Activated T-cell treated with anti-CD3 and anti-CD28 coated beads, Interleukin-2, amount 50 U/mL, for 72 hours (primary cell): ENCODE measurements at regions not wholly inside any gene's neighbourhood (a gene's known extent, or its start where the extent isn't known, plus 50 kb on each side); places are given as distances from the start of the nearest gene placed in this dataset.

ENCODE experiments used
- ATAC-seq, 2 donors: fragments of 150-1000 bp; cut with Tn5 transposase; replicated peaks in 1 of 2; 2 replicates each; pipeline ENCODE4 v1.10.0; 2021; ENCODE audit warnings: moderate library complexity in 2 of 2, mild to moderate bottlenecking in 1 of 2
- DNase-seq, 2 donors: peaks; one replicate each; pipeline ENCODE4 v3.0.0; 2021 to 2022; ENCODE audit warnings: mixed read lengths in 1 of 2
- H3K27ac Mint-ChIP-seq: one replicate; pipeline ENCODE4 v1.8.0; 2022; ENCODE audit warnings: mild to moderate bottlenecking, moderate library complexity, mixed read lengths
- H3K27me3 Mint-ChIP-seq: one replicate; pipeline ENCODE4 v1.8.0; 2022; ENCODE audit warnings: low read depth, mixed read lengths
- H3K36me3 Mint-ChIP-seq, 2 donors: one replicate each; pipeline ENCODE4 v1.8.0; 2022; ENCODE audit warnings: mixed read lengths in 2 of 2, mild to moderate bottlenecking in 1 of 2; ENCODE audit not compliant: insufficient read depth in 2 of 2
- H3K4me1 Mint-ChIP-seq: one replicate; pipeline ENCODE4 v1.8.0; 2022; ENCODE audit warnings: low read depth, mixed read lengths
- H3K4me3 Mint-ChIP-seq, 2 donors: one replicate each; pipeline ENCODE4 v1.8.0; 2022; ENCODE audit warnings: mild to moderate bottlenecking in 2 of 2, mixed read lengths in 2 of 2, moderate library complexity in 2 of 2
- H3K9me3 Mint-ChIP-seq, 2 donors: one replicate each; pipeline ENCODE4 v1.8.0; 2022; ENCODE audit warnings: mixed read lengths in 2 of 2

DNA sequence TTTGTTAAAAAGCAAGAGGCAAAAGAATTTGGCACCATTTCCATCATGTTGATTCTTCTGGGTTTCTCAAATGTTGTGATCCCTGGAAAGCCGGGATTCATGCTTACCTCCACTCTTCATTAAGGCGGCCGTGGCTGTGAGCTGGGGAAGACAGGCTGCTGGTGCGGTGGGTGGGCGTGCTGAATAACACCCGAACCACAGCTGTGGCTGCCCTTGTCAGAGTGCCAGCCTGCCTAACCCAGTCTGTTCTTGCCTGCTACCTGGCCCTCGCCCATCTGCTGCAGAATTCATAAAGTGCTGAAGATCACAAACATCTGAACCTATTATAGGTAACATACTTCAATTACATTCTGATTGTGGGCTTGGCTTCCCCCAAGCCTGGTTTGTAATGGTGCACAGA lies 95.8 kb upstream of the RCN1 start:
- no peaks in the 10 kb centered on the region for H3K9me3 Mint-ChIP-seq
- H3K27ac Mint-ChIP-seq: peak overlapping the region; percentile 71
- H3K27me3 Mint-ChIP-seq: peaks cover 6% of the 10 kb centered on the region
- H3K4me3 Mint-ChIP-seq: peak overlapping the region in 1 of 2 donors; percentile 73
- H3K36me3 Mint-ChIP-seq: no peaks in the 10 kb centered on the region
- ATAC-seq (no peak), DNase-seq (no peak)
- H3K4me1 Mint-ChIP-seq: peaks cover 15% of the 10 kb centered on the region

DNA sequence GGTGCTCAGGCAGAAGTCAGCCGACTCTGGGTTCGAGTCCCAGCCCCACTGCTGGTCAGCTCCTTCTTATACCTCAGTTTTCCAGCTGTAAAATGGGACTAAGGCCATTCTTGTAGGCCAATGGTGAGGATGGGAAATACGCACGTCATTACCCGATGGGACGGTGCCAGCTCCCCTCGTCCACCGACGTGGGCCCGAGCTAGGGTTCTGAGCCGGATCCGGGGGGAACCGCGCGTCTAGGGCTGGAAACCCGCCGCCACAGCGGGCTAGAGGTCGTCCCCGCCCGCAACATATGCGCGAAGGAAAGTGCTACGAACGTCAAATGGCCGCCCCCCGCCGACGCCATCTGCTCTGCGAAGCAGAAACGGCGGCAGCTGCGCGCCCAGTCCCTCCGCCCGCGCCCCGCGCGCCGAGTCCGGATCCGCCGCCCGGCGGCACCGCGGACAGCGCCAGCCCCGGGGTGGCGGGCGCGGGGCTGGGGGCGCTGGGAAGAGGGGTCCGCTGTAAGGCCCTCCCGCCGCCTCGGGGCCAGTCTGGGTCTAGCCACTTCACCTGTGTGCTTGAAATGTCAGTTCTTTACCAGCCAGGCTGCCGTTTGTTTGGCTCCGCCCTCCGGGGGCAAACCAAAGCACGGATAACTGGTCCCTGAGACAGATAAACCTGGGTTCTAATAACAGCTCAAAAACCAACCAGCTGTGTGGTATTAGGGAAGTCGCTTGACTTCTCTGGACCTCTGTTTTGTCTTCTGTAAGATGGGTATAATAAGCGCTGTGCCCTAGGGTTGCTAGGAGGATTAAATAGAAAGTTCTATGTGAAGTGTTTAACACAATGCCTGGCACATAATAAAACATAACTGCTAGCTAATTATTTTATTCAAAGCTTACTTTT lies 103.5 kb upstream of the RCN1 start:
- peaks cover 43% of the 10 kb centered on the region for H3K27me3 Mint-ChIP-seq
- no peaks in the 10 kb centered on the region for H3K36me3 Mint-ChIP-seq
- H3K9me3 Mint-ChIP-seq: no peaks in the 10 kb centered on the region
- no peak overlapping the region for H3K27ac Mint-ChIP-seq
- DNase-seq: no peak
- no peak for ATAC-seq
- H3K4me1 Mint-ChIP-seq: no peaks in the 10 kb centered on the region
- peak overlapping the region; percentile 27 to 32 for H3K4me3 Mint-ChIP-seq

DNA sequence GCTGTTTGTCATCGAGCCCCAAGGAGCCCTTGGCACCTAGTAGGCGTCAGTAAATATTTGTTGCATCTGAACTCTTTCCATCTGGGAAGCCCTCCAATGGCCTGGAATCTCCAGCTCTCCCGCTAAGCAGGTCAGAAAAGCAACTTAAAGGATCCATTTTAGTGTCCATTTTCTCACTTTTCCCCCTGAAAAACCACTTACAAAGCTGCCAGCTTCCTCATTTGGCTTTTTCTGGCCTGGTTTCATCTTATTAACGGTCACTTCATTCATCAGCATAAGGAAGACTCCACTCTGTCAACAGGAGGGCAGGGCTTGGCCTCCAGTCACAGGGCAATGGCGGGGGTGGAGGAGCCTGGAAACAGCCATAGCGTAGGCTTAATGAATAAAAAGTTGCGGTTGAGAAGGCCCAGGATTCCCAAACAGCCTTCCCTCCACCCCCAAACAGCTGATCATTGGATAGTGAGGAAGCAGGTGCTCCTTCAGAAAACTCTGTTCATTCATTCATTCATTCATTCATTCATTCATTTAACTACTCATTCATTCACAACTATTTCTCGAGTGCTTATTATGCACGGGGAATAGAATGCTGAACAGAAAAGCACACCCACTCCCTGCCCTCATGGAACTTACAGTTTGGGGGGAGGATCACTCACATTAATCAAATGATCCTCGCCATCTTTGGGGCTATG lies 104.5 kb upstream of the RCN1 start:
- Mint-ChIP-seq H3K27me3 (peaks cover 47% of the 10 kb centered on the region), H3K9me3 (no peaks in the 10 kb centered on the region), H3K36me3 (no peaks in the 10 kb centered on the region), H3K27ac (no peak overlapping the region), H3K4me3 (no peak overlapping the region), H3K4me1 (no peaks in the 10 kb centered on the region)
- ATAC-seq: no peak
- no peak for DNase-seq

DNA sequence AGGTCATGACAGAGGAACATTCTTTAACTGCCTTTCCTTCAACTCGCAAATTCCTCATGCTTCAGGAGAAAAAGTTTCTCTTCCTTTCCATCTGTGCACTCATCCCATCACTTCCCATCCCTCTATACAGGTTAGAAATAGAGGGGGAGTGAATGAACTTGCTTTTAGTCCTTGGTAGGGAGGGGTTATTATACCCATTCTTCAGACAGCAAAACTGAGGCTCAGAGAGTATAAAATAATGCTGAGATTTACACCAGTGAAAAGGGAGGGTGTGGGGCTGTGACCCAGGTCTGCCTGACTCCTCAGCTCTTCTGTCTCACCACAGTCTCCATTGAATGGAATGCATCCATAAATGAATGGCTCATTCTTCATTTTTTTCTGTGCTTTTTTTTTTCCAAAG lies 109.4 kb upstream of the RCN1 start:
- peaks cover 3 to 4% of the 10 kb centered on the region in 2 donors for H3K9me3 Mint-ChIP-seq

DNA sequence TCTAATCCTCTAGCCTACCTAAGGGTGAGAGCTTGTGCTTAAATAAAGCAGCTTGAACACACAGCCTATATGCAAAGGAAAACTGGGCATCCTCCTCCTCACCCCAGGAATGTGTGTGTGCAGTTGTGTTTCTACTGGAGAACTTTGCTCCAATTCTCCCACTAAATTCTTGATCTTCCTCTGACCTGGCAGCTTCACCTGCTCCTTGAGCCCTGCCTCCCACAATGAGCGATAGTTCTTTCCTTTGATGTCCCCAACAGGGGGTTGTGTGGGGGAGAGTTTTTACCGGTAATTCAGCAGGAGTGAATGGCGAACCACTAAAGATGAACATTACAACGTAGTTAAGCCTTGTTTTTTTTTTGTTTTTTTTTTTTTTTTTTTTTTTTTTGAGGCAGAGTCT lies 113.5 kb upstream of the RCN1 start:
- ATAC-seq (no peak), DNase-seq (no peak)
- H3K4me3 Mint-ChIP-seq: no peak overlapping the region
- no peaks in the 10 kb centered on the region for H3K4me1 Mint-ChIP-seq
- peaks cover 3 to 4% of the 10 kb centered on the region in 2 donors for H3K9me3 Mint-ChIP-seq
- no peak overlapping the region for H3K27ac Mint-ChIP-seq
- H3K36me3 Mint-ChIP-seq: no peaks in the 10 kb centered on the region
- peaks cover 39% of the 10 kb centered on the region for H3K27me3 Mint-ChIP-seq

More for the DNA sequence above, 109.4 kb upstream of the RCN1 start:
- no peak overlapping the region for H3K4me3 Mint-ChIP-seq
- no peaks in the 10 kb centered on the region for H3K4me1 Mint-ChIP-seq
- no peaks in the 10 kb centered on the region for H3K36me3 Mint-ChIP-seq
- no peak overlapping the region for H3K27ac Mint-ChIP-seq
- no peak for DNase-seq
- peaks cover 58% of the 10 kb centered on the region for H3K27me3 Mint-ChIP-seq
- no peak for ATAC-seq

DNA sequence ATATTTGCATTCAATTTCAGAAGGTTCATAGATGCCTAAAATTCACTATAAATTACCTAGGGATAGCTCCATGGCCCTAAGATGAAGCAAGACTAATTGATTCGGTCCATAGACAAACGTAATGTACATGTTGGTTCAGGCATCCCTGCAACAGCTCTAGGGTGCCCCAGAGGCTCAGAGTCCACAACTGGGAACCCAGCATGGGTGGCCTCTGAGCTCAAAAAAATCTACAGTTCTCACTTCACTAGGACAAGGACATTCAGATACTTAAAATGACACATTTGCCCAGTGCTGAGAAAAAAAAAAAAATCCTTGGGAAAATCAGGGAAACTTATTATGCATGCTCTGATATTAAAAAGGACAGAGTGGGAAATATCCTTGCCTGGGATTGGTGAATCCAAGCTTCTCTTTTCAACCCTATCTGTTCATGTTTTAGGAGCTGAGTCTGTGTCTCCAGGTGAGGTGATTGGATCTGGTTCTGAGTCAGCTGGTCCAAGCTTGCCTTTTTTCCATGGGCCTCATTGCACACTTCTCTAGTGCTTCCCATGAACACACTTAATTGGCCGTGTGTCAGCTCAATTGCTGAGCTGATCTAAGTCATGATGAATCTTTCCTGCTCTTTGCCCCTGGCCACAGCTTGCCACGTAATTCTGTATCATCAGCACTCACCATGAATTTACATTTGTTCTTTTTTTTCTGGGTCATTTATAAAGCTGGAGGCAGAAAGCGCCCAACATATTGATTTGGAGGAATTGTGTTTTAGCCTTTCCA lies 116.3 kb upstream of the RCN1 start:
- Mint-ChIP-seq H3K36me3 (no peaks in the 10 kb centered on the region), H3K27me3 (peaks cover 19% of the 10 kb centered on the region), H3K27ac (no peak overlapping the region), H3K4me1 (no peaks in the 10 kb centered on the region), H3K4me3 (no peak overlapping the region), H3K9me3 (no peaks in the 10 kb centered on the region)
- DNase-seq (no peak), ATAC-seq (no peak)

DNA sequence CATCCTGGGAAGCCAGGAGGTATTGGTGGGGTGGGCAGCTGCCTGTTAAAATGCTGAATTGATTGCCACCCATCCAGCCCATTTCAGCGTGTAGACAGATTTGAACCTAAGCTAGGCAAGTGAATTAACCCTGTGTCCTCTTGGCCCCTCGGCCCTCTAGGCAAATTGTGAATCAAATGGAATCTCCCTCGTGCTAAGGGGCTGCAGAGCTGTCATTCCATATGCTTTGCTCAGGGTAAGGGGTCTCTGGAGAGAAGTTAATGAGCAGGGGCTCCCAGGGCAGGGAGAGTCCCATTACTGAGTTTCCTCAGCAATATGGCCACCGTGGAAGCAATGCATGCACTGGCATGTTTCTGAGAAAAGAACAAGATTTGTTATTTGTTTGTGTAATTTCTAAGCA lies 117.7 kb upstream of the RCN1 start:
- Mint-ChIP-seq H3K4me3 (no peak overlapping the region), H3K4me1 (no peaks in the 10 kb centered on the region), H3K27ac (no peak overlapping the region), H3K27me3 (peaks cover 13% of the 10 kb centered on the region), H3K9me3 (no peaks in the 10 kb centered on the region), H3K36me3 (no peaks in the 10 kb centered on the region)
- DNase-seq (no peak), ATAC-seq (no peak)

DNA sequence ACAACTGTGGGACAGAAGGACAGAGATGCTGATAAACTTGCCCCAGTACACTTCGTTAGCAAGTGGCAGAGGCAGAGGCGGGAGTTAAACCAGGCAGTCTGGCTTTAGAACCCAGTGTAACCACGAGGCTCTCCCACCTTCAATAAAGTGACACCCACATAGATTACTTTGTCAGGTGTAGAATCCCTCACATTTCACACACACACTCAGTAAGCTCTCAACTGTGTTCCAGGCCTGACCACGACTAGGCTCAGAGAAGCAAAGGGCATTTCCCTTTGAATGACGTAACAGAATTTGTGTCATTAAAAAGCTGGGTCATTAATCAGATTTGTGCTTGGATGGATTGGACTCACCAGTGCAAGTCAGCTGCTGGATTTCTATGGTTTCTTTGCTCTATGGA lies 118.3 kb upstream of the RCN1 start:
- Mint-ChIP-seq H3K36me3 (no peaks in the 10 kb centered on the region), H3K27ac (no peak overlapping the region), H3K4me3 (no peak overlapping the region), H3K4me1 (no peaks in the 10 kb centered on the region), H3K9me3 (no peaks in the 10 kb centered on the region), H3K27me3 (peaks cover 13% of the 10 kb centered on the region)
- ATAC-seq (no peak), DNase-seq (no peak)

DNA sequence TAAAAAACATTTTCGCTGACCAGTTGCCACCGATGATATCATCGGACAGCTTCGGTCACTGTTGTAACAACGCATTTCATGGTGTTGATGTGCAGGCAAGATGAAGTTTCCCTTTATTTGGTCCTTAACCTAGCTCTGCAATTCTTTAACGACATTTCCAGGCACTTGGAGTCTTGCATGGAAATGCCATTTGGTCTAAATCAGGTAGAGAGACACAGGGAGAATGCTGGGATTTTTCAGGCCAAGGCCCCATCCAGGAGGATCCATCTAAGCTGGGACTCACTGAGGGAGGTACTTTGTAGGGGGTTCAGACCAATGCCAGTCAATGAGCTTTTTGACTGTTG lies 121.5 kb upstream of the RCN1 start:
- Mint-ChIP-seq H3K4me3 (no peak overlapping the region), H3K36me3 (no peaks in the 10 kb centered on the region), H3K4me1 (no peaks in the 10 kb centered on the region), H3K27ac (no peak overlapping the region), H3K9me3 (no peaks in the 10 kb centered on the region), H3K27me3 (peaks cover 7% of the 10 kb centered on the region)
- DNase-seq (no peak), ATAC-seq (no peak)

DNA sequence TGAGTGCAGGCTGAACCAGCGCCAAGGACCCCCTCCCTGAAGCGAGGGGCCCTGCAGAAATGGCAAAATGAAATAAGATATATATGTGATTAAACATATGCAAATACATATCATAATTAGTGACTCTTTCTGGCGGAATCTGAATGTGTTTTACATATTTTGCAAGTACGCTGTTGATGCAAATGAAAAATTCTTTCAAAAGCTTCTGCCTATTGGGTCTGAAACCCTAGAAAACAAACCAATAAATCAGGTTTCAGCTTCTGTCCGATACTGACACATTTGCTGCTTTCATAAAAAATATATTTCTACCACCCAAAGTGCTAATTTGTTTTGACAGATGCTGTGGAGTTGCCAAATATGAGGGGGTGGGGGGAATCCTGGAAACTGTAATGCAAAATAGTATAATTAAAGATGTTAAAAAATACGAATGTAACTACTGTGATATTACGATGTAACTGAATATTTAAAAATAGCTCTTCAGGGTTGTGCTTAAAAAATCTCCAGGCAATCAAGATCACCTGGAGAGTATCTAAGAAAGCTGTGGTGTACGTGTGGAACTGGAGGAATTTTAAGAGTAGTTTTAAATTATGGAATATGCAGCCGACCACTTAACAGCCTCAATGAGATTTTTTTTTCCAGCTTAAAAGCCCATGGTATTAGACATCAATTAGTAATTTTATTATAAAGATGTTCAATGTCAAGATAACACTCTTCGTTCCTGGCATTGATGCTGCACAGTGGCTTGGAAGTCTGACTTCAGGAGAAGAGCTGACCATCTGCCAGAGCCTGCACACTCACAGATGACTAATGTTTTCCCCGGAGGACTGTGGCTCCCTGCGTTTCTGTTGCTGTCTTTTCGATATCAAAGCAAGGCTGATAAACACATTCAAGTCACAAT lies 122.2 kb upstream of the RCN1 start:
- ATAC-seq (no peak), DNase-seq (no peak)
- H3K4me3 Mint-ChIP-seq: no peak overlapping the region
- no peaks in the 10 kb centered on the region for H3K9me3 Mint-ChIP-seq
- no peak overlapping the region for H3K27ac Mint-ChIP-seq
- H3K27me3 Mint-ChIP-seq: peaks cover 7% of the 10 kb centered on the region
- H3K36me3 Mint-ChIP-seq: no peaks in the 10 kb centered on the region
- no peaks in the 10 kb centered on the region for H3K4me1 Mint-ChIP-seq

DNA sequence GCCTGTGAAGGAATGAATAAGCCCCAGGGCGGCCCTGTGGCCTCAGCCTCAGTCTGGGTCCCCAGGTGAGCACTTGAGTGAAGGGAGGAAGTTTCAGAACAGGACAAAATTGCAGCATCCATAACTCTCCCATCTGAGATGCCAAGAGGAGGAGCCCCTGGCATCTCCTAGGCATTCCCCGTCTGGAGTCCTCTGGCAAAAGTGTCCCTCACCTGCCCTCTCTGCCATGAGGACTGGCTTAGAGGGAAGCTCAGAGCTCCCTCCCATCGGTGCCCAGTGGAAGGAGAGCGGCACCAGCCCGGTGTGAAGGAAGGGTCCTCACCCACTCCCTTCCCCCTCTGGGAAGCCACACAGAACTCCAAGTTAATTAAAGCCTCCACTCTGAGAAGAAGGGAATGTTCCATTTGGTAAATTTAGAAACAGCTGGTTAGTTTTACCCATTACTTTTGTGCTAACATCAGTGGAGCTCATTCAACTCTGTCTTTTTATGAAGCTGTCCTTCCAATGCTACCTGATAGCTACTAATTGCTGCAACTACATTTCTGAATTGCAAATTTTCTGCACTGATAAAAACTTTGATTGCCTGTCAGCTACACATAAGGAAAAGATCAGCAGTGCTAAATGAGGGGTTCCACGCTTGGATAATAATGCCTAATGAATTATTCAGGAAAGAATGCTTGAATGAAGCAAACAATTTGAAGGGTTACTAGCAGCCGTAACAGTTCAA lies 123.3 kb upstream of the RCN1 start:
- no peaks in the 10 kb centered on the region for H3K9me3 Mint-ChIP-seq
- H3K4me3 Mint-ChIP-seq: no peak overlapping the region
- no peaks in the 10 kb centered on the region for H3K36me3 Mint-ChIP-seq
- H3K27ac Mint-ChIP-seq: no peak overlapping the region
- H3K4me1 Mint-ChIP-seq: no peaks in the 10 kb centered on the region
- DNase-seq (no peak), ATAC-seq (no peak)
- H3K27me3 Mint-ChIP-seq: peaks cover 7% of the 10 kb centered on the region

DNA sequence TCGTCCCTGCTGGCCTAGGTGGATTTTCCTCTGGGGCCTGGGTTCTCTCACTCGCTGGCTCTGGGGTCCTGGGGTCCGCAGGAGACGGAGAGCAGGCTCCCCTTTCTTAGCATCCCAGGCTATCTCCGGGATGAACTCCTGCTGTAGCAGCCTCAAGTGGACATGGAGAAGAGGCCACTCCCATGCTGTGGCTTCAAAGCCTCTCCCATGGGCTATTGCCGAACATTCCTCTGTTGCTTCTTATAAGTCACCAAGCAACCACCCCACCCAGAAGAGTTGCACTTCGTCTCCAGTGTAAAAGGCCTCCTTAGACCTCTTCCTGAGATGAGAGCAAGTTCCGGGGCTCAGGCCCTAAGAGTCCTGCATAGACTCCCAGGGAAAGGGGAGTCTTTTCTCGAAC lies 124.0 kb upstream of the RCN1 start:
- Mint-ChIP-seq H3K4me1 (no peaks in the 10 kb centered on the region), H3K9me3 (no peaks in the 10 kb centered on the region), H3K36me3 (no peaks in the 10 kb centered on the region)

More for the DNA sequence above, 124.0 kb upstream of the RCN1 start:
- H3K27me3 Mint-ChIP-seq: peaks cover 7% of the 10 kb centered on the region
- ATAC-seq (no peak), DNase-seq (no peak)
- H3K27ac Mint-ChIP-seq: no peak overlapping the region
- no peak overlapping the region for H3K4me3 Mint-ChIP-seq
